ENCODE measurements at regions not wholly inside any gene's neighbourhood (a gene's known extent, or its start where the extent isn't known, plus 50 kb on each side); places are given as distances from the start of the nearest gene placed in this dataset.

GRCh38 chr3:126267169-126267975 is 87.0 kb upstream of the ALDH1L1 start (continued):
- TF ChIP-seq NR3C1 (CRISPR knock-in tag; conservative IDR thresholded peaks at IDR 0.05; ENCODE audit: low read depth): no peak
- TF ChIP-seq E2F5 (CRISPR knock-in tag; IDR thresholded peaks at IDR 0.05): peak; percentile 46; the same call in 1 of the 2 replicates
- TF ChIP-seq ELF4 (CRISPR knock-in tag; IDR thresholded peaks at IDR 0.05; ENCODE audit: low read depth): no peak
- TF ChIP-seq ETV6 (CRISPR knock-in tag; IDR thresholded peaks at IDR 0.05): no peak
- TF ChIP-seq ESRRA (CRISPR knock-in tag; IDR thresholded peaks at IDR 0.05; ENCODE audit: borderline replicate concordance): no peak
- TF ChIP-seq ZNF532 (CRISPR knock-in tag; IDR thresholded peaks at IDR 0.05; ENCODE audit: borderline replicate concordance): no peak
- TF ChIP-seq SMAD4 (CRISPR knock-in tag; IDR thresholded peaks at IDR 0.05): no peak
- no peak for TF ChIP-seq NFATC4 (CRISPR knock-in tag; IDR thresholded peaks at IDR 0.05)
- no peak for TF ChIP-seq AFF4 (CRISPR knock-in tag; IDR thresholded peaks at IDR 0.05; ENCODE audit: borderline replicate concordance)
- TF ChIP-seq ZNF671 (CRISPR knock-in tag; IDR thresholded peaks at IDR 0.05): no peak
- TF ChIP-seq CREM (CRISPR knock-in tag; IDR thresholded peaks at IDR 0.05): no peak
- TF ChIP-seq CBFB (CRISPR knock-in tag; IDR thresholded peaks at IDR 0.05; ENCODE audit: low read depth): no peak
- no peak for TF ChIP-seq ARID4B (CRISPR knock-in tag; IDR thresholded peaks at IDR 0.05; ENCODE audit: borderline replicate concordance)
- TF ChIP-seq CREB1 (CRISPR knock-in tag; IDR thresholded peaks at IDR 0.05): no peak
- TF ChIP-seq CTCF (IDR thresholded peaks at IDR 0.05): no peak
- TF ChIP-seq KAT7 (CRISPR knock-in tag; IDR thresholded peaks at IDR 0.05; ENCODE audit: borderline replicate concordance): no peak
- TF ChIP-seq ATF3 (CRISPR knock-in tag; conservative IDR thresholded peaks at IDR 0.05): no peak
